Kidney (tissue), 13 donors: ENCODE measurements at regions not wholly inside any gene's neighbourhood (a gene's known extent, or its start where the extent isn't known, plus 50 kb on each side); places are given as distances from the start of the nearest gene placed in this dataset.

Source experiments
- DNase-seq, 5 donors: peaks; one replicate each; pipeline ENCODE4 v3.0.0-alpha.2; 2013 to 2020
- FAIRE-seq: peaks from 2 replicates; lab custom pipeline; 2012; peaks lifted over from hg19 to GRCh38; lab: Jason Lieb, UNC
- H3K27ac ChIP-seq, 2 donors: one replicate each; pipeline ENCODE4 v1.7.0; 2013; ENCODE audit warnings: low read depth in 2 of 2, low read length in 2 of 2, inconsistent platforms in 1 of 2
- H3K27me3 ChIP-seq: one replicate; pipeline ENCODE4 v1.7.1; 2013; ENCODE audit warnings: low read length, inconsistent platforms; ENCODE audit not compliant: control insufficient read depth, insufficient read depth
- H3K36me3 ChIP-seq, 3 donors: one replicate each; pipeline versions ENCODE4 v1.7.0 to v1.7.1; 2013; ENCODE audit warnings: low read length in 3 of 3, control low read depth in 1 of 3, inconsistent platforms in 1 of 3; ENCODE audit not compliant: insufficient read depth in 3 of 3, control insufficient read depth in 2 of 3
- H3K4me1 ChIP-seq, 3 donors: one replicate each; pipeline versions ENCODE4 v1.7.0 to v1.7.1; 2013; ENCODE audit warnings: low read length in 3 of 3, inconsistent platforms in 1 of 3, low read depth in 1 of 3; ENCODE audit not compliant: control insufficient read depth in 2 of 3, insufficient read depth in 2 of 3
- H3K4me3 ChIP-seq, 3 donors: one replicate each; pipeline versions ENCODE4 v1.7.0 to v1.8.1; 2013; ENCODE audit warnings: low read length in 3 of 3, control low read depth in 1 of 3, inconsistent platforms in 1 of 3
- H3K9ac ChIP-seq, 3 donors: one replicate each; pipeline versions ENCODE4 v1.7.0 to v1.7.1; 2013; ENCODE audit warnings: low read length in 3 of 3, control low read depth in 1 of 3, inconsistent platforms in 1 of 3
- H3K9me3 ChIP-seq, 3 donors: one replicate each; pipeline versions ENCODE4 v1.7.0 to v1.7.1; 2013; ENCODE audit warnings: low read length in 3 of 3, control low read depth in 1 of 3, inconsistent platforms in 1 of 3; ENCODE audit not compliant: control insufficient read depth in 2 of 3, insufficient read depth in 1 of 3
- CTCF ChIP-seq: IDR thresholded peaks from 3 replicates; pipeline ENCODE4 v1.5.1; 2012; ENCODE audit warnings: mild to moderate bottlenecking, moderate library complexity, borderline replicate concordance; ENCODE audit not compliant: insufficient read depth; ENCODE audit errors: extremely low read depth
- intact Hi-C: fragments of 100-400 bp; cut with DNase I; formaldehyde crosslinking; loops from one replicate; pipeline ENCODE4 v1.11.1; 2022
- donor health status: control.
- donor health status: control.
- donor health status: control.
- donor health status: control.
- donor health status: control.
- donor health status: DM: yes; HTN: yes; CAD: no.
- donor health status: Normal renal cell carcinoma (clear cell type).

- intact Hi-C loops, result no loop called here
- Histone ChIP-seq H3K36me3 (no peaks in the 10 kb centered on the region), H3K27me3 (no peaks in the 10 kb centered on the region), H3K4me1 (no peaks in the 10 kb centered on the region), H3K9ac (no peak overlapping the region), H3K27ac (no peak overlapping the region), H3K4me3 (no peak overlapping the region), H3K9me3 (no peaks in the 10 kb centered on the region)
- TF ChIP-seq CTCF, result no peak
- peak; percentile 11 for FAIRE-seq
- DNase-seq, result no peak
Observed at GRCh38 chr9:89788434-89788833, 183.6 kb downstream of the GADD45G start.

GRCh38 chr9:89789922-89790510 lies 185.2 kb downstream of the GADD45G start:
- FAIRE-seq (no peak), DNase-seq (no peak)
- no peak for TF ChIP-seq CTCF
- Histone ChIP-seq H3K27ac (no peak overlapping the region), H3K9ac (no peak overlapping the region), H3K36me3 (no peaks in the 10 kb centered on the region), H3K4me3 (no peak overlapping the region), H3K27me3 (no peaks in the 10 kb centered on the region), H3K4me1 (no peaks in the 10 kb centered on the region), H3K9me3 (no peaks in the 10 kb centered on the region)
- intact Hi-C loops, result no loop called here

- no peaks in the 10 kb centered on the region for H3K9me3 ChIP-seq
- no peaks in the 10 kb centered on the region for H3K4me1 ChIP-seq
- DNase-seq, result no peak
- no peak for FAIRE-seq
- H3K27ac ChIP-seq, result no peak overlapping the region
- no peak overlapping the region for H3K4me3 ChIP-seq
- H3K9ac ChIP-seq, result no peak overlapping the region
- intact Hi-C loops, result no loop called here
- no peak for TF ChIP-seq CTCF
- no peaks in the 10 kb centered on the region for H3K27me3 ChIP-seq
- no peaks in the 10 kb centered on the region for H3K36me3 ChIP-seq
Observed at GRCh38 chr9:89790542-89791109, 185.8 kb downstream of the GADD45G start.
